Endothelial cell of umbilical vein (primary cell): ENCODE measurements at regions not wholly inside any gene's neighbourhood (a gene's known extent, or its start where the extent isn't known, plus 50 kb on each side); places are given as distances from the start of the nearest gene placed in this dataset.

Experiments
- BruUV-seq: library from RNA; stranded (reverse); fragments of 400-500 nt; replicated peaks from 2 replicates; lab custom pipeline; 2021; lab: Mats Ljungman, UMichigan
- CTCF ChIA-PET: fragments of 300-600, 350-600 bp; sonication (Branson Sonifier 250); formaldehyde crosslinking; loops from one replicate; lab custom pipeline; 2021; ENCODE audit warnings: antibody characterized with exemption, inconsistent platforms; lab: Charles Lee
- POLR2A ChIA-PET: fragments of 300-600, 350-600 bp; sonication (Branson Sonifier 250); formaldehyde crosslinking; loops from one replicate; lab custom pipeline; 2021; ENCODE audit warnings: antibody characterized with exemption, inconsistent platforms; lab: Charles Lee
- DNase-seq: peaks from one replicate; pipeline ENCODE4 v3.0.0-alpha.2; 2011; ENCODE audit warnings: low read depth, low spot score
- FAIRE-seq: peaks from 2 replicates; lab custom pipeline; 2011; peaks lifted over from hg19 to GRCh38; lab: Jason Lieb, UNC
- H2AFZ ChIP-seq: 2 replicates; pipeline ENCODE4 v1.6.0; 2012; ENCODE audit warnings: low read depth, low read length, control low read depth, inconsistent platforms
- H3K27ac ChIP-seq: 2 replicates; pipeline ENCODE4 v1.5.1; 2011; ENCODE audit warnings: low read depth, mild to moderate bottlenecking, control low read depth, low read length, moderate library complexity; ENCODE audit not compliant: insufficient read depth
- H3K27me3 ChIP-seq, 2 experiments: 2 replicates each; pipeline versions ENCODE4 v1.6.0 to v1.6.1; 2011; ENCODE audit warnings: low read length in 2 of 2, mixed read lengths in 1 of 2; ENCODE audit not compliant: control insufficient read depth in 2 of 2, insufficient read depth in 2 of 2
- H3K36me3 ChIP-seq, 2 experiments: 2 replicates in 1 of 2; 3 replicates in 1 of 2; pipeline ENCODE4 v1.5.1; 2011; ENCODE audit warnings: low read length in 2 of 2, mild to moderate bottlenecking in 1 of 2, moderate library complexity in 1 of 2; ENCODE audit not compliant: control insufficient read depth in 2 of 2, insufficient read depth in 2 of 2; ENCODE audit errors: extremely low read depth in 1 of 2
- H3K4me1 ChIP-seq: 3 replicates; pipeline ENCODE4 v1.5.1; 2011; ENCODE audit warnings: mild to moderate bottlenecking, low read length; ENCODE audit not compliant: control insufficient read depth, insufficient read depth; ENCODE audit errors: extremely low read depth
- H3K4me2 ChIP-seq: 2 replicates; pipeline ENCODE4 v1.6.1; 2011; ENCODE audit warnings: low read length, control low read depth, mixed read lengths; ENCODE audit not compliant: insufficient read depth
- H3K4me3 ChIP-seq, 3 experiments: fragments of 200-600 bp in 1 of 3; sonication (generic), shearing (Covaris generic) in 1 of 3; replicated peaks in 1 of 3; 2 replicates each; pipeline ENCODE4 v1.5.1; 2011 to 2016; ENCODE audit warnings: control low read depth in 3 of 3, low read length in 3 of 3, mild to moderate bottlenecking in 2 of 3, inconsistent platforms in 1 of 3, low read depth in 1 of 3, moderate library complexity in 1 of 3; ENCODE audit not compliant: insufficient read depth in 1 of 3
- H3K79me2 ChIP-seq: 2 replicates; pipeline ENCODE4 v1.6.0; 2012; ENCODE audit warnings: low read length, inconsistent platforms; ENCODE audit not compliant: control insufficient read depth, insufficient read depth
- H3K9ac ChIP-seq: replicated peaks from 2 replicates; pipeline ENCODE3; 2011; ENCODE audit warnings: low read length, control low read depth; ENCODE audit not compliant: insufficient read depth; ENCODE audit errors: extremely low read depth
- H3K9me1 ChIP-seq: replicated peaks from 3 replicates; pipeline ENCODE4 v1.6.0; 2011; ENCODE audit warnings: mild to moderate bottlenecking, low read length; ENCODE audit not compliant: control insufficient read depth, insufficient read depth; ENCODE audit errors: extremely low read depth
- H3K9me3 ChIP-seq: replicated peaks from 2 replicates; pipeline ENCODE4 v1.5.1; 2012; ENCODE audit warnings: low read length, inconsistent platforms; ENCODE audit not compliant: control insufficient read depth, insufficient read depth
- H4K20me1 ChIP-seq: replicated peaks from 2 replicates; pipeline ENCODE3; 2011; ENCODE audit warnings: mild to moderate bottlenecking, low read length; ENCODE audit not compliant: control insufficient read depth, insufficient read depth; ENCODE audit errors: extremely low read depth
- CTCF ChIP-seq, 2 donors: IDR thresholded peaks; 1 replicate in 1 of 2; 2 replicates in 1 of 2; pipeline ENCODE4 v1.5.1; 2011; ENCODE audit warnings: low read length in 2 of 2, mild to moderate bottlenecking in 2 of 2, moderate library complexity in 2 of 2, control low read depth in 1 of 2, inconsistent platforms in 1 of 2, low read depth in 1 of 2; ENCODE audit not compliant: insufficient read depth in 1 of 2; ENCODE audit errors: extremely low read depth in 1 of 2
- EZH2 ChIP-seq: IDR thresholded peaks from 2 replicates; pipeline ENCODE4 v1.6.1; 2012; ENCODE audit warnings: borderline replicate concordance, low read depth, mild to moderate bottlenecking, moderate library complexity, low read length, inconsistent platforms; ENCODE audit not compliant: severe bottlenecking
- FOS ChIP-seq: IDR thresholded peaks from 2 replicates; pipeline ENCODE4 v1.6.1; 2011; ENCODE audit warnings: mild to moderate bottlenecking, low read length, moderate library complexity, borderline replicate concordance; ENCODE audit not compliant: insufficient read depth
- GATA2 ChIP-seq: IDR thresholded peaks from 2 replicates; pipeline ENCODE4 v1.7.0; 2011; ENCODE audit warnings: low read depth, mild to moderate bottlenecking, moderate library complexity, mixed read lengths, low read length; ENCODE audit not compliant: insufficient read length, insufficient read depth
- JUN ChIP-seq: IDR thresholded peaks from 2 replicates; pipeline ENCODE4 v1.6.1; 2011; ENCODE audit warnings: borderline replicate concordance, low read depth; ENCODE audit not compliant: insufficient read length, insufficient read depth
- MAX ChIP-seq: IDR thresholded peaks from 2 replicates; pipeline ENCODE4 v1.6.1; 2011; ENCODE audit not compliant: insufficient read depth, insufficient read length
- MYC ChIP-seq: IDR thresholded peaks from one replicate; pipeline ENCODE4 v1.6.1; 2011; ENCODE audit warnings: mild to moderate bottlenecking, low read depth, low read length
- POLR2A ChIP-seq: IDR thresholded peaks from 2 replicates; pipeline ENCODE4 v1.6.1; 2012; ENCODE audit warnings: low read depth, mild to moderate bottlenecking, control low read depth, low read length
- POLR2AphosphoS5 ChIP-seq: IDR thresholded peaks from 2 replicates; pipeline ENCODE4 v1.6.1; 2012; ENCODE audit warnings: low read depth, mild to moderate bottlenecking, control low read depth, low read length, moderate library complexity; ENCODE audit not compliant: insufficient read depth
- dilution Hi-C: fragments of 300-500 bp; cut with MboI; formaldehyde crosslinking; loops from one replicate; pipeline ENCODE4 v1.15.0; 2019; ENCODE audit warnings: low sequenced_read_pairs; ENCODE audit not compliant: extremely low pct_ligation_motif_present
- intact Hi-C: fragments of 100-400 bp; cut with micrococcal nuclease; formaldehyde crosslinking; loops from one replicate; pipeline ENCODE4 v1.10.0; 2022

GRCh38 chr7:50868426-50869100 lies 85.9 kb upstream of the GRB10 start:
- FAIRE-seq, result no peak
- TF ChIP-seq POLR2AphosphoS5 (no peak), JUN (no peak), EZH2 (no peak), POLR2A (no peak), GATA2 (no peak), CTCF (IDR thresholded peaks at IDR 0.05; ENCODE audit: extremely low read depth in 1 of 2, insufficient read depth in 1 of 2, low read depth in 1 of 2, low read length in 2 of 2) (no peak), MYC (no peak), FOS (no peak), MAX (no peak)
- no TSS peak for BruUV-seq

More at GRCh38 chr7:50868426-50869100, 85.9 kb upstream of the GRB10 start:
- DNase-seq, result no peak
- H3K27ac ChIP-seq, result no peak overlapping the region
- H3K79me2 ChIP-seq, result no peaks in the 10 kb centered on the region
- intact Hi-C loops, result no loop called here
- no peaks in the 10 kb centered on the region for H4K20me1 ChIP-seq
- H3K4me1 ChIP-seq, result peaks cover 3% of the 10 kb centered on the region
- dilution Hi-C loops, result no loop called here
- H3K27me3 ChIP-seq, result no peaks in the 10 kb centered on the region
- H3K9me3 ChIP-seq, result no peaks in the 10 kb centered on the region
- H3K4me2 ChIP-seq, result no peak overlapping the region
- H3K4me3 ChIP-seq, result no peak overlapping the region
- H2AFZ ChIP-seq, result no peak overlapping the region
- no peaks in the 10 kb centered on the region for H3K36me3 ChIP-seq
- no peaks in the 10 kb centered on the region for H3K9me1 ChIP-seq
- POLR2A ChIA-PET, result no interaction called here
- CTCF ChIA-PET, result no interaction called here
- no peak overlapping the region for H3K9ac ChIP-seq
